22Rv1 (cell line): ENCODE measurements at regions not wholly inside any gene's neighbourhood (a gene's known extent, or its start where the extent isn't known, plus 50 kb on each side); places are given as distances from the start of the nearest gene placed in this dataset.

Experiments
- H3K27ac ChIP-seq: fragments of 450-650 bp; 2 replicates; pipeline ENCODE4 v1.5.1; 2017
- ZFX ChIP-seq: fragments of 450-650 bp; IDR thresholded peaks from 2 replicates; pipeline ENCODE4 v1.6.1; 2017; ENCODE audit warnings: antibody characterized with exemption, borderline replicate concordance
- TF ChIP-seq, protein P1 (sequence below): fragments of 450-650 bp; IDR thresholded peaks from 2 replicates; pipeline ENCODE4 v1.5.1; 2017; ENCODE audit warnings: mild to moderate bottlenecking

GRCh38 chr6:168794491-168794890, 353.5 kb downstream of the SMOC2 start:
- H3K27ac ChIP-seq, result no peak overlapping the region
- TF ChIP-seq ZFX, result no peak
- TF ChIP-seq, protein P1, sequence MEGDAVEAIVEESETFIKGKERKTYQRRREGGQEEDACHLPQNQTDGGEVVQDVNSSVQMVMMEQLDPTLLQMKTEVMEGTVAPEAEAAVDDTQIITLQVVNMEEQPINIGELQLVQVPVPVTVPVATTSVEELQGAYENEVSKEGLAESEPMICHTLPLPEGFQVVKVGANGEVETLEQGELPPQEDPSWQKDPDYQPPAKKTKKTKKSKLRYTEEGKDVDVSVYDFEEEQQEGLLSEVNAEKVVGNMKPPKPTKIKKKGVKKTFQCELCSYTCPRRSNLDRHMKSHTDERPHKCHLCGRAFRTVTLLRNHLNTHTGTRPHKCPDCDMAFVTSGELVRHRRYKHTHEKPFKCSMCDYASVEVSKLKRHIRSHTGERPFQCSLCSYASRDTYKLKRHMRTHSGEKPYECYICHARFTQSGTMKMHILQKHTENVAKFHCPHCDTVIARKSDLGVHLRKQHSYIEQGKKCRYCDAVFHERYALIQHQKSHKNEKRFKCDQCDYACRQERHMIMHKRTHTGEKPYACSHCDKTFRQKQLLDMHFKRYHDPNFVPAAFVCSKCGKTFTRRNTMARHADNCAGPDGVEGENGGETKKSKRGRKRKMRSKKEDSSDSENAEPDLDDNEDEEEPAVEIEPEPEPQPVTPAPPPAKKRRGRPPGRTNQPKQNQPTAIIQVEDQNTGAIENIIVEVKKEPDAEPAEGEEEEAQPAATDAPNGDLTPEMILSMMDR, result no peak

- TF ChIP-seq, protein P1, result no peak
- TF ChIP-seq ZFX, result no peak
- H3K27ac ChIP-seq, result no peak overlapping the region
Observed at GRCh38 chr6:168793649-168794048, 352.7 kb downstream of the SMOC2 start.

DNA sequence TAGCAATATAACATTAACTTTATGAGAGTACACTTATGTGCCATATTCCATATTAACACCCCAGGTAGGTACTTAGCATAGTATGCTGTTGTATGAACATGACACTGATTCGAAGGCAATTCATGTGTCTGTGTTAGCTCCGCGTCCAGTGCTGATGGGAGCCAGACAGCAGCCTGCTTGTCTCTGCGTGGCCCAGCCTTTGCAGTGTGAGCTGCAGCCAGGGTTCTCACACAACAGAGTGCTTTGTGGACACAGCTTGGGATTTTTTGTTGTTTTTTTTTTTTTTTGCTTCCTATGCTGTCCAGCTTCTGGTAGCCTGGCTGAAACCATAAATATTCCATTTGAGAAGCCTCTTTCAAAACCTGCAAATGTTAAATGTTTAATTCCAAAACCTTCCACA, 350.9 kb downstream of the SMOC2 start:
- no peak overlapping the region for H3K27ac ChIP-seq
- TF ChIP-seq, protein P1, result no peak
- no peak for TF ChIP-seq ZFX

DNA sequence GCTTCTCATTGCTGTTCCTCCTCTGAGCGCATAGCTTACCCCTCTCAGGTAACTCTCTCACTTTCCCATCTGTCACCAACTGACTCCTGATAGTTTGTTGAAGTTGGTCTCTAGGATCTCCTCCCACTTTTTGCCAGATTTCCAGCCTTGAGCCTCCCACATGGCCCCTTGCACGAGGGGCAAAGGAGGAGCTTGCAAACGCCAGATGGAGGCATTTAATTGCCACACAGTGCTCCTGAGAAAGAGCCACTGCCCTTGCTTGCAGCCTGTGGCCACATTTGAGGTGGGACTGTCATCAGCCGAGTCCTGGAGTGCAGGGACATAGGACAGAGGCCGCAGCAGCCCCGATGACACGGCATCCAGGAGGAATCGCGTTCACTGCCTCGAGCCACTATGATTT, 348.7 kb downstream of the SMOC2 start:
- no peak overlapping the region for H3K27ac ChIP-seq
- TF ChIP-seq ZFX, result no peak
- TF ChIP-seq, protein P1, result no peak

DNA sequence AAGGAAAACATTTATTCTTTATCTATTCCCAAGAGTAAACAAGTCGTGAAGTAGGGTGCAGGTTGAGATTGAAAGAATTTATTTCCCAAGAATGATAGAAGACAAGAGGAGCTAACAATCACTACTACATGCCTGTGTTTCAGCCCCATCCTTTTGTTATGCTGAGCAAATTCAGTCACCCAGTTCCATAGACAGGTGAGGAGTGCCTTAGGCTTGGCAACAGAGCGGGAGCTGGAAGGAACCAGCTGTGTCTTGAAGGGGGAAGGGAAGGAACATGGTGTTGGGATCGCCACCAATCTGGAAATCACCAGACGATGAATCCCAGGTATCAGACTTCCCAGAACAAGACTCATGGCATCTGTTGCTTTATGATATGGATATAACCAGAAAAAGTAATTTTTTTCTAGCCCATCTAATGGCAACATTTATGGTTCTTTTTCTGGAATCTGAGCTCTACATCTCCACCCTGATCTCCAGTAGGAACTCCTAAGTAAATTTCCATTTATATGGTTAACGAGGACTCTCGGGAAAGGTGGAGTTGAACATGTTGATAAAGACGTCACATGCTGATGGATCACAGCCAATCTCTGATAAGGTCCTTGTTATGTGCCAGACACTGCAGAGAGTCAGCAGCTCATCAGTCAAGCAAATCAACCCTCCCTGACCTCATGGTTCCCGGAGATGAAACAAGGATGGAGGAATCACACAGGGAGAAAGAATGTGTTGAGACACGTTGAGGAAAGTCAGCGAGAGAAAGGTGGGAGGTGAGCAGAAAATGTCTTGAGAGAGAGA, 344.9 kb downstream of the SMOC2 start:
- no peak overlapping the region for H3K27ac ChIP-seq
- TF ChIP-seq, protein P1, result no peak
- no peak for TF ChIP-seq ZFX

DNA sequence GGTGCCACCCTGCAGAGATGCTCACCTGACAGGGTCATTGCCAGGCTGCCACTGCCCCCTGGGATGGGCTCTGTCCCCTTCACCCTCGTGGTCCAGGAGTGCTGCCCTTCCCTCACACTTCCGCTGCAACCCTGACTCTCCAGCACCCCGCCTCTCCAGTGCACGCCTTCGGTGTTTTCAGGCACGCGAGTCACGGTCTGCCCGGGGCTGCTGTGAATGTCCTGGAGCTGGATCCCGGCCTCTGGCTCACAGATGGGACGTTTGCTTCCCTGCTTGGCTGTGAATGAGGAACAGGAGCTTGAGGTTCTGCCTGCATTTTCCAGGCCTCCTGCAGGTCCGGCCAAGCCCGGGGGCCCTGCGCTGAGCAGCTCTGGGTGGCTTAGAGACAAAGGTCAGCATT, 343.4 kb downstream of the SMOC2 start:
- no peak overlapping the region for H3K27ac ChIP-seq
- TF ChIP-seq, protein P1, result no peak
- TF ChIP-seq ZFX, result no peak

DNA sequence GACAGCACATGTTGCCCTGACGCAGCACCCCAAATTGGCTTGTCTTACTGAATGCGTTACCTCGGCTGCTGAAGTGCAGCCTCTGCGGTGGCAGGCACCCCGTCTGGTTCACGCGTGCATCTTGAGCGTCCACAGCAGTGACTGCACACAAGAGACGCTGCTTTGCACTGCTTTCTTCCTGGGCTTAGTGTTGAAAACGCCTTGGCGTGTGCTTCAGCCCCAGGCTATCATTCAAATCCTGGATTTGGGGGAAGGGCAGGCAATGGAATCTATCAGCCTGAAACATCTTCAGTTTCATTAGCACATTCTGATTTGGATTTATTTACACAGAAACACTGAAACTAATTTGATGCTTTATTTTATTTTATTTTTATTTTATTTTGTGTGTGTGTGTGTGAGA, 342.7 kb downstream of the SMOC2 start:
- no peak overlapping the region for H3K27ac ChIP-seq
- TF ChIP-seq, protein P1, result no peak
